H9 (cell line): ENCODE measurements at regions not wholly inside any gene's neighbourhood (a gene's known extent, or its start where the extent isn't known, plus 50 kb on each side); places are given as distances from the start of the nearest gene placed in this dataset.

Source experiments
- DNase-seq: peaks from one replicate; pipeline ENCODE4 v3.0.0-alpha.2; 2017
- H2AFZ ChIP-seq: one replicate; pipeline ENCODE4 v1.6.1; 2013; ENCODE audit warnings: mild to moderate bottlenecking, low read length, control low read depth, moderate library complexity
- H2AK5ac ChIP-seq: 2 replicates; pipeline ENCODE4 v1.6.1; 2013; ENCODE audit warnings: low read length, control low read depth, mixed read lengths; ENCODE audit not compliant: insufficient read length
- H2BK120ac ChIP-seq: one replicate; pipeline ENCODE4 v1.6.1; 2013; ENCODE audit warnings: low read depth, mild to moderate bottlenecking, low read length, control low read depth, inconsistent platforms; ENCODE audit not compliant: poor library complexity, severe bottlenecking
- H2BK12ac ChIP-seq: 2 replicates; pipeline ENCODE4 v1.6.1; 2013; ENCODE audit warnings: low read length, control low read depth, mixed read lengths, low read depth; ENCODE audit not compliant: insufficient read length
- H2BK15ac ChIP-seq: 2 replicates; pipeline ENCODE4 v1.6.1; 2013; ENCODE audit warnings: low read depth, low read length, control low read depth
- H2BK20ac ChIP-seq: one replicate; pipeline ENCODE4 v1.6.1; 2013; ENCODE audit warnings: low read depth, mild to moderate bottlenecking, low read length, control low read depth, inconsistent platforms; ENCODE audit not compliant: poor library complexity, severe bottlenecking
- H2BK5ac ChIP-seq: 2 replicates; pipeline ENCODE4 v1.6.1; 2013; ENCODE audit warnings: low read length, control low read depth, mixed read lengths; ENCODE audit not compliant: insufficient read length
- H3K14ac ChIP-seq: 2 replicates; pipeline ENCODE4 v1.6.1; 2013; ENCODE audit warnings: low read length, control low read depth; ENCODE audit not compliant: insufficient read depth
- H3K18ac ChIP-seq: 2 replicates; pipeline ENCODE4 v1.6.1; 2013; ENCODE audit warnings: low read depth, mild to moderate bottlenecking, mixed read lengths, low read length, control low read depth; ENCODE audit not compliant: insufficient read length
- H3K23ac ChIP-seq: 2 replicates; pipeline ENCODE4 v1.6.1; 2013; ENCODE audit warnings: low read length, control low read depth, mixed read lengths, low read depth; ENCODE audit not compliant: insufficient read length
- H3K23me2 ChIP-seq: 2 replicates; pipeline ENCODE4 v1.6.1; 2013; ENCODE audit warnings: low read depth, mild to moderate bottlenecking, mixed read lengths, low read length, control low read depth; ENCODE audit not compliant: insufficient read length, poor library complexity, severe bottlenecking
- H3K27ac ChIP-seq: 2 replicates; pipeline ENCODE4 v1.5.1; 2013; ENCODE audit warnings: low read length, control low read depth, mixed read lengths, low read depth; ENCODE audit not compliant: insufficient read length
- H3K27me3 ChIP-seq: 2 replicates; pipeline ENCODE4 v1.6.1; 2013; ENCODE audit warnings: low read length, control low read depth, inconsistent platforms; ENCODE audit not compliant: insufficient read depth
- H3K4ac ChIP-seq: 2 replicates; pipeline ENCODE4 v1.6.1; 2013; ENCODE audit warnings: low read depth, mild to moderate bottlenecking, control low read depth, inconsistent platforms, low read length, moderate library complexity
- H3K4me1 ChIP-seq: 2 replicates; pipeline ENCODE4 v1.6.1; 2013; ENCODE audit warnings: low read length, control low read depth, inconsistent platforms; ENCODE audit not compliant: insufficient read depth
- H3K4me2 ChIP-seq: 2 replicates; pipeline ENCODE4 v1.6.1; 2013; ENCODE audit warnings: low read length, control low read depth, mixed read lengths; ENCODE audit not compliant: insufficient read length, insufficient read depth
- H3K56ac ChIP-seq: 2 replicates; pipeline ENCODE4 v1.6.1; 2013; ENCODE audit warnings: low read depth, mild to moderate bottlenecking, mixed read lengths, low read length, control low read depth; ENCODE audit not compliant: insufficient read length
- H3K79me1 ChIP-seq: 2 replicates; pipeline ENCODE4 v1.6.1; 2013; ENCODE audit warnings: low read depth, mild to moderate bottlenecking, moderate library complexity, low read length, control low read depth, inconsistent platforms; ENCODE audit not compliant: insufficient read depth, poor library complexity, severe bottlenecking
- H3K79me2 ChIP-seq: 2 replicates; pipeline ENCODE4 v1.6.1; 2013; ENCODE audit warnings: low read length, control low read depth, inconsistent platforms; ENCODE audit not compliant: insufficient read depth
- H3K9ac ChIP-seq: 2 replicates; pipeline ENCODE4 v1.6.1; 2013; ENCODE audit warnings: low read length, control low read depth, mixed read lengths; ENCODE audit not compliant: insufficient read length; ENCODE audit errors: extremely low read depth
- H3K9me3 ChIP-seq: one replicate; pipeline ENCODE4 v1.6.1; 2013; ENCODE audit warnings: low read depth, low read length, inconsistent platforms; ENCODE audit not compliant: control insufficient read depth
- H3T11ph ChIP-seq: one replicate; pipeline ENCODE4 v1.6.1; 2013; ENCODE audit warnings: mild to moderate bottlenecking, low read length, control low read depth, inconsistent platforms
- H4K20me1 ChIP-seq: one replicate; pipeline ENCODE4 v1.6.1; 2013; ENCODE audit not compliant: control insufficient read depth, insufficient read length, insufficient read depth
- H4K5ac ChIP-seq: 2 replicates; pipeline ENCODE4 v1.6.1; 2013; ENCODE audit warnings: low read depth, mild to moderate bottlenecking, mixed read lengths, low read length, control low read depth; ENCODE audit not compliant: insufficient read length
- H4K8ac ChIP-seq: replicated peaks from 2 replicates; pipeline ENCODE4 v1.6.1; 2013; ENCODE audit warnings: low read length, control low read depth, mixed read lengths, low read depth; ENCODE audit not compliant: insufficient read length
- H4K91ac ChIP-seq: 2 replicates; pipeline ENCODE4 v1.6.1; 2013; ENCODE audit warnings: low read depth, mild to moderate bottlenecking, moderate library complexity, mixed read lengths, low read length, control low read depth; ENCODE audit not compliant: insufficient read length
- H3K27ac Mint-ChIP-seq, 3 experiments: 2 replicates in 2 of 3; 3 replicates in 1 of 3; pipeline ENCODE4 v1.8.0; 2020 to 2021; ENCODE audit warnings: mixed read lengths in 3 of 3, mild to moderate bottlenecking in 1 of 3, moderate library complexity in 1 of 3
- H3K27me3 Mint-ChIP-seq: 2 replicates; pipeline ENCODE4 v1.8.0; 2021; ENCODE audit warnings: low read depth, mild to moderate bottlenecking, moderate library complexity, mixed read lengths
- H3K36me3 Mint-ChIP-seq, 3 experiments: 2 replicates in 2 of 3; 3 replicates in 1 of 3; pipeline ENCODE4 v1.8.0; 2020 to 2021; ENCODE audit warnings: low read depth in 3 of 3, mixed read lengths in 3 of 3; ENCODE audit not compliant: insufficient read depth in 1 of 3
- H3K4me1 Mint-ChIP-seq, 2 experiments: 2 replicates each; pipeline ENCODE4 v1.8.0; 2020; ENCODE audit warnings: mixed read lengths in 2 of 2
- H3K4me3 Mint-ChIP-seq, 2 experiments: 2 replicates in 1 of 2; 3 replicates in 1 of 2; pipeline ENCODE4 v1.8.0; 2020 to 2021; ENCODE audit warnings: mild to moderate bottlenecking in 2 of 2, mixed read lengths in 2 of 2, moderate library complexity in 1 of 2
- H3K9me3 Mint-ChIP-seq, 2 experiments: 2 replicates in 1 of 2; 3 replicates in 1 of 2; pipeline ENCODE4 v1.8.0; 2020; ENCODE audit warnings: mild to moderate bottlenecking in 2 of 2, mixed read lengths in 2 of 2, moderate library complexity in 1 of 2
- CTCF ChIP-seq: fragments of 200-600 bp; sonication (generic); conservative IDR thresholded peaks from 3 replicates; pipeline ENCODE4 v1.8.0; 2021; ENCODE audit warnings: antibody characterized with exemption, mild to moderate bottlenecking
- WGBS: extraction: QIAGEN DNeasy Blood & Tissue Kit; methylation state at CpG from one replicate; pipeline ENCODE4 v1.1.7; 2013; ENCODE audit warnings: missing lambda C conversion rate, low lambda C conversion rate, mixed read lengths; ENCODE audit not compliant: insufficient read length; ENCODE audit errors: extremely low coverage; 5-methylcytosine and 5-hydroxymethylcytosine counted together

- Mint-ChIP-seq H3K27ac (no peak overlapping the region), H3K9me3 (peaks cover 13 to 19% of the 10 kb centered on the region in 2 experiments)
- no peak overlapping the region for H3T11ph ChIP-seq
Observed at GRCh38 chr6:68032217-68032616, 602.9 kb upstream of the ADGRB3 start.

More at GRCh38 chr6:68032217-68032616, 602.9 kb upstream of the ADGRB3 start:
- no peaks in the 10 kb centered on the region for H4K20me1 ChIP-seq
- no peaks in the 10 kb centered on the region for H3K27me3 Mint-ChIP-seq
- no peak overlapping the region for H3K23ac ChIP-seq
- no peak overlapping the region for H2BK20ac ChIP-seq
- H2AK5ac ChIP-seq = no peak overlapping the region
- DNase-seq = no peak
- no peaks in the 10 kb centered on the region for H3K9me3 ChIP-seq
- no peak overlapping the region for H2BK120ac ChIP-seq
- H3K23me2 ChIP-seq = no peaks in the 10 kb centered on the region
- no peak overlapping the region for H4K91ac ChIP-seq
- H4K5ac ChIP-seq = no peak overlapping the region
- peaks cover 8 to 20% (median 10%) of the 10 kb centered on the region in 3 experiments for H3K36me3 Mint-ChIP-seq
- no peak overlapping the region for H2BK5ac ChIP-seq
- H4K8ac ChIP-seq = no peak overlapping the region
- H3K4me1 ChIP-seq = no peaks in the 10 kb centered on the region
- no peak overlapping the region for H3K4ac ChIP-seq
- no peak for TF ChIP-seq CTCF
- no peak overlapping the region for H3K4me3 Mint-ChIP-seq
- H3K9ac ChIP-seq = no peak overlapping the region
- H3K27me3 ChIP-seq = no peaks in the 10 kb centered on the region
- no CpG with 5 or more reads among the region's 4 CpGs for WGBS
- H3K56ac ChIP-seq = no peak overlapping the region
- H3K4me1 Mint-ChIP-seq = peaks cover 2 to 9% of the 10 kb centered on the region in 2 experiments
- H3K79me2 ChIP-seq = no peaks in the 10 kb centered on the region
- H2BK12ac ChIP-seq = no peak overlapping the region
- no peak overlapping the region for H2AFZ ChIP-seq
- H3K14ac ChIP-seq = no peak overlapping the region
- H3K18ac ChIP-seq = no peak overlapping the region
- H3K4me2 ChIP-seq = no peak overlapping the region
- H2BK15ac ChIP-seq = no peak overlapping the region
- no peaks in the 10 kb centered on the region for H3K79me1 ChIP-seq
- no peak overlapping the region for H3K27ac ChIP-seq
